T-cell (primary cell): ENCODE measurements at regions not wholly inside any gene's neighbourhood (a gene's known extent, or its start where the extent isn't known, plus 50 kb on each side); places are given as distances from the start of the nearest gene placed in this dataset.

ENCODE experiments used
- ATAC-seq, 4 experiments: fragments of 200-7000 bp in 3 of 4; fragments of 150-1000 bp in 1 of 4; cut with Tn5 transposase; replicated peaks in 1 of 4; 1 replicate in 3 of 4; 2 replicates in 1 of 4; pipeline ENCODE4 v1.10.0; 2021; ENCODE audit warnings: moderate library complexity in 3 of 4, mild to moderate bottlenecking in 2 of 4, moderate number of reproducible peaks in 1 of 4
- CTCF ChIA-PET, 2 donors: fragments of 300-600 bp; sonication (Branson Sonifier 250); formaldehyde crosslinking; loops; one replicate each; lab custom pipeline; 2022; ENCODE audit warnings: antibody characterized with exemption in 2 of 2; lab: Charles Lee
- POLR2A ChIA-PET, 2 donors: fragments of 300-600 bp; sonication (Branson Sonifier 250); formaldehyde crosslinking; loops; one replicate each; lab custom pipeline; 2022; ENCODE audit warnings: antibody characterized with exemption in 2 of 2; lab: Charles Lee
- DNase-seq, 35 experiments: peaks; one replicate each; pipeline versions ENCODE4 v3.0.0 to v3.0.0-alpha.2; 2013 to 2023
- H3K27ac ChIP-seq: one replicate; pipeline ENCODE4 v1.5.1; 2013; ENCODE audit warnings: low read length
- H3K27me3 ChIP-seq, 2 experiments: replicated peaks in 1 of 2; 1 replicate in 1 of 2; 2 replicates in 1 of 2; pipeline versions ENCODE4 v1.6.1 to v1.7.0; 2013; ENCODE audit warnings: low read length in 1 of 2, mixed read lengths in 1 of 2; ENCODE audit not compliant: control insufficient read depth in 2 of 2, insufficient read depth in 2 of 2; ENCODE audit errors: extremely low read depth in 1 of 2
- H3K36me3 ChIP-seq, 2 donors: 1 replicate in 1 of 2; 2 replicates in 1 of 2; pipeline versions ENCODE4 v1.6.1 to v1.7.0; 2013; ENCODE audit warnings: low read length in 1 of 2; ENCODE audit not compliant: control insufficient read depth in 2 of 2, insufficient read depth in 1 of 2; ENCODE audit errors: extremely low read depth in 1 of 2
- H3K4me1 ChIP-seq, 2 experiments: 1 replicate in 1 of 2; 2 replicates in 1 of 2; pipeline versions ENCODE4 v1.6.1 to v1.7.0; 2013; ENCODE audit warnings: low read length in 2 of 2, mixed read lengths in 1 of 2; ENCODE audit not compliant: insufficient read depth in 2 of 2, control insufficient read depth in 1 of 2; ENCODE audit errors: extremely low read depth in 1 of 2
- H3K4me3 ChIP-seq, 2 donors: 1 replicate in 1 of 2; 2 replicates in 1 of 2; pipeline versions ENCODE4 v1.5.1 to v1.7.0; 2013; ENCODE audit warnings: mild to moderate bottlenecking in 2 of 2, low read length in 1 of 2, moderate library complexity in 1 of 2; ENCODE audit not compliant: control insufficient read depth in 1 of 2; ENCODE audit errors: extremely low read depth in 1 of 2
- H3K9me3 ChIP-seq: 2 replicates; pipeline ENCODE4 v1.7.0; 2013
- H3K27ac Mint-ChIP-seq, 2 donors: one replicate each; pipeline ENCODE4 v1.8.0; 2020 to 2021; ENCODE audit warnings: mild to moderate bottlenecking in 2 of 2, mixed read lengths in 2 of 2
- H3K27me3 Mint-ChIP-seq, 2 donors: one replicate each; pipeline ENCODE4 v1.8.0; 2021 to 2022; ENCODE audit warnings: mixed read lengths in 2 of 2
- H3K36me3 Mint-ChIP-seq: one replicate; pipeline ENCODE4 v1.8.0; 2021; ENCODE audit warnings: mixed read lengths
- H3K4me1 Mint-ChIP-seq, 3 donors: one replicate each; pipeline ENCODE4 v1.8.0; 2020 to 2022; ENCODE audit warnings: mixed read lengths in 3 of 3, mild to moderate bottlenecking in 1 of 3
- H3K4me3 Mint-ChIP-seq, 3 donors: one replicate each; pipeline ENCODE4 v1.8.0; 2020 to 2022; ENCODE audit warnings: mild to moderate bottlenecking in 3 of 3, mixed read lengths in 3 of 3, moderate library complexity in 3 of 3
- H3K9me3 Mint-ChIP-seq, 3 donors: one replicate each; pipeline ENCODE4 v1.8.0; 2020 to 2022; ENCODE audit warnings: mixed read lengths in 3 of 3
- WGBS: methylation state at CpG from one replicate; pipeline ENCODE4 v1.1.5; 2013; ENCODE audit warnings: missing lambda C conversion rate; ENCODE audit not compliant: insufficient coverage; 5-methylcytosine and 5-hydroxymethylcytosine counted together

DNA sequence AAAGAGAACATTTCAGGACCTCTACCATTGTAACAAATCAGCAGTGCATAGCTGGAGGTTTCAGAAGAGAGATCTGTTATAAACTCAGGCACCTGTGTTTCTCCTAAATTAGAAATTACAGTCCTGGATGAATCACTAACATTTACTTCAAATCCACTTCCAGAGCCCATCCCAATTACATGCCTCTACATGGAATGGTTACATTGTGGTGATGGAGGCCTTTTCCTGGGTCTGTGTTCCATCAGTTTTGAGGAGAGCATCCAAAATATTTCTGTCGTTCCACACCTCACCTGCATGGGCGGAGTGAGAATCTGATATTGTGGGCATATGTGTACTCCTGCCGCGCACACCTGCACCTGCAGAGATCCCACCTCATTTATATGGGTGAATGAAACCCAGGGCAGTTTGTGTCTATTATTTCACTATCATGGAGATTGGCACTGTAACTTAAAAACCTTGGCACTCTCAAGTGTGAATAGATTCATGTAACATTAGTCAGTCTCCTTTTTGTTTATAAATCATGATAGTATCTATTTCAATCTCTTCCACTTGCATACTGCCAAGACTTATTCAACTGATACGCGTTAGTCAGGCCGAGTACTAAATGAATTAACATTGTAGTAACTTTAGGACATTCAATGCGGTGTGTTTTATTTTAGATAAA lies 215.1 kb upstream of the FAR2 start:
- Histone ChIP-seq H3K4me3 (no peak overlapping the region), H3K36me3 (no peaks in the 10 kb centered on the region), H3K4me1 (no peaks in the 10 kb centered on the region), H3K9me3 (no peaks in the 10 kb centered on the region), H3K27me3 (no peaks in the 10 kb centered on the region), H3K27ac (no peak overlapping the region)
- Mint-ChIP-seq H3K4me3 (no peak overlapping the region), H3K27me3 (peaks cover 2 to 7% of the 10 kb centered on the region in 2 donors), H3K9me3 (no peaks in the 10 kb centered on the region), H3K27ac (no peak overlapping the region), H3K36me3 (no peaks in the 10 kb centered on the region), H3K4me1 (no peaks in the 10 kb centered on the region)
- POLR2A ChIA-PET, result no interaction called here
- DNase-seq (no peak), ATAC-seq (no peak)
- WGBS, result no CpG with 5 or more reads among the region's 8 CpGs
- CTCF ChIA-PET, result interaction anchor here in 1 of 2 donors (0.5 kb wide), 1 partner anchor 20 kb away, joined by 3 read pairs; no protein-coding TSS in a partner anchor

GRCh38 chr12:28936221-28936620 lies 212.9 kb upstream of the FAR2 start:
- POLR2A ChIA-PET, result no interaction called here
- no peaks in the 10 kb centered on the region for H3K4me1 ChIP-seq
- H3K27ac ChIP-seq, result no peak overlapping the region
- Mint-ChIP-seq H3K27ac (no peak overlapping the region), H3K4me1 (no peaks in the 10 kb centered on the region), H3K4me3 (no peak overlapping the region), H3K27me3 (peaks cover 2 to 7% of the 10 kb centered on the region in 2 donors), H3K36me3 (no peaks in the 10 kb centered on the region), H3K9me3 (no peaks in the 10 kb centered on the region)
- no peaks in the 10 kb centered on the region for H3K27me3 ChIP-seq
- H3K4me3 ChIP-seq, result no peak overlapping the region
- no CpG with 5 or more reads among the region's 1 CpG for WGBS
- CTCF ChIA-PET, result no interaction called here
- ATAC-seq (no peak), DNase-seq (no peak)
- H3K9me3 ChIP-seq, result no peaks in the 10 kb centered on the region
- no peaks in the 10 kb centered on the region for H3K36me3 ChIP-seq

- ChIA-PET CTCF (no interaction called here), POLR2A (no interaction called here)
- Mint-ChIP-seq H3K36me3 (no peaks in the 10 kb centered on the region), H3K27me3 (peaks cover 2 to 7% of the 10 kb centered on the region in 2 donors), H3K4me3 (no peak overlapping the region), H3K4me1 (no peaks in the 10 kb centered on the region), H3K27ac (no peak overlapping the region), H3K9me3 (no peaks in the 10 kb centered on the region)
- WGBS, result 83% methylated on average over 1 of the region's 3 CpGs
- H3K4me1 ChIP-seq, result no peaks in the 10 kb centered on the region
- H3K9me3 ChIP-seq, result no peaks in the 10 kb centered on the region
- no peak for ATAC-seq
- no peaks in the 10 kb centered on the region for H3K36me3 ChIP-seq
- H3K4me3 ChIP-seq, result no peak overlapping the region
- DNase-seq, result no peak
- H3K27me3 ChIP-seq, result no peaks in the 10 kb centered on the region
- H3K27ac ChIP-seq, result no peak overlapping the region
Measured at GRCh38 chr12:28936711-28937110, 212.4 kb upstream of the FAR2 start.

DNA sequence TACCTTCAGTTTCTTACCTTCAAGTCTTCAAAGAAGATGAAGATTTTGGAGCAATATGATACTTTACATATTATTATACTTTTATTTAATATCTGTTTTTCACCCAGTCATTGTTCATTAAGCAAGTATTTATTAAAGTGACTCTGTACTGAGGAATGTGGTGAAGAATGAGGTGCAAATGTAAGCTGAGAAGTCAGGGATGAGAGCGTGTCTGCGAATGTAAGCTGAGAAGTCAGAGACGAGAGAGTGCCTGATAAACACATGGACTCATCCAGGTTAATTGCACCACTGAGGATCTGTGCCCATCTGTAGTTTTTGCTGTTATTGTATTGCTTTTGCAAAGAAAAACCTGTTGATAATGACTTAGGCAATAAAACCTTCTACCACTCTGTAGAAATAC lies 211.9 kb upstream of the FAR2 start:
- Mint-ChIP-seq H3K36me3 (no peaks in the 10 kb centered on the region), H3K4me1 (no peaks in the 10 kb centered on the region), H3K9me3 (no peaks in the 10 kb centered on the region), H3K27me3 (peaks cover 2 to 7% of the 10 kb centered on the region in 2 donors), H3K4me3 (no peak overlapping the region), H3K27ac (no peak overlapping the region)
- ChIA-PET CTCF (no interaction called here), POLR2A (no interaction called here)
- Histone ChIP-seq H3K4me3 (no peak overlapping the region), H3K27ac (no peak overlapping the region), H3K4me1 (no peaks in the 10 kb centered on the region), H3K9me3 (no peaks in the 10 kb centered on the region), H3K36me3 (no peaks in the 10 kb centered on the region), H3K27me3 (no peaks in the 10 kb centered on the region)
- ATAC-seq, result no peak
- no CpG with 5 or more reads among the region's 3 CpGs for WGBS
- no peak for DNase-seq

DNA sequence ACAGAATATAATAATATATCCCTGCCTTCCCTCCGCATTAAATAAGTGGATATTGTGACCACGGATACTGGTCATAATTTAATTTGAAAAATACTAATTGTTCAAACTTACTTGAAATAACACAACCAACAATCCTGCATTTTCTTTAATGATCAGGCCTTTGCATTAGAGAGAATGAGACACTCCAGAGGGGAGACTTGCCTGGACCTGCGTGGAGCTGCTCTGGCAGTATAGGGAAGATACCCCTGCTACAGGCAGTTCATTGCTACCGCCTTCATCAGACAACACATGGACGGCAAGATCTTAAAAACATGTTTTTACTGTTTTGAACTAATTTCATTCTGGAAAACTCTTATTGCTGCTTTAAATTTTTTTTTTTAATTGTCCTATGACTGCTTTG lies 211.0 kb upstream of the FAR2 start:
- DNase-seq (no peak), ATAC-seq (no peak)
- peaks cover 2 to 7% of the 10 kb centered on the region in 2 donors for H3K27me3 Mint-ChIP-seq
- no peaks in the 10 kb centered on the region for H3K27me3 ChIP-seq
- WGBS, result 73% methylated on average over 2 of the region's 5 CpGs
- H3K9me3 Mint-ChIP-seq, result no peaks in the 10 kb centered on the region
- H3K4me3 Mint-ChIP-seq, result no peak overlapping the region
- H3K4me1 Mint-ChIP-seq, result no peaks in the 10 kb centered on the region
- H3K36me3 ChIP-seq, result no peaks in the 10 kb centered on the region
- POLR2A ChIA-PET, result no interaction called here
- no peak overlapping the region for H3K27ac Mint-ChIP-seq
- H3K4me3 ChIP-seq, result no peak overlapping the region
- no peaks in the 10 kb centered on the region for H3K4me1 ChIP-seq
- no peaks in the 10 kb centered on the region for H3K9me3 ChIP-seq
- no peak overlapping the region for H3K27ac ChIP-seq
- no peaks in the 10 kb centered on the region for H3K36me3 Mint-ChIP-seq
- CTCF ChIA-PET, result no interaction called here

DNA sequence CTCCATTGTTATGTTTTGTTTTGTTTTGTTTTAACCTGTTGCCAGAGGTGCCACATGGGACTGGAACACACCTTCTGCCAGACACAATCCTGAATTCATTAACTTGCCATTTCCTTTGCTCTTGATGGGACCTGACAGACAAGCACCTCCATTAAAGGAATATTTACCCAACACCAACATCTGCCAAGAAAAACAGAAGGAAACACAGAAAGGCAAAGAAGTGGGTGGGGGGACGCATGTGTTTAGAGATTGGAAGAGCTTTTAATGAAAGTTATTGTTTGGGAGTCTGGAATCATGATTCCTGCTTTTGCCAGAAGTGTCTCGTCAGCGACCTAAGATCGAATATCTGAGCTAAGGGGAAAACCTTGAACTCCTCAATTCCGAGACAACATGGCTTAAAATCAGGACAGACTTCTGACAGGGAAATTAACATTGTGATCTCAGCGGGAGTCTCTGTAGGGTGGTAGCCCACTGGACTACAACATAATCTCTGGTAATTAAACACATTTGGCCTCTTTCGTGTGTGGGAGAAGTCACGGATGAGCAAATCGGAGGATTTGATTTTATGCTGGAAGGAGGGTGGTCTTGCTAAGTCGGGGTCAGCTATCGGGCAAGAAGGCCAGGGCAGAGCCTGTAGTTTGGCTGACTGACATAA lies 210.4 kb upstream of the FAR2 start:
- H3K4me3 Mint-ChIP-seq, result no peak overlapping the region

More for the DNA sequence above, 210.4 kb upstream of the FAR2 start:
- H3K9me3 ChIP-seq, result no peaks in the 10 kb centered on the region
- no peak overlapping the region for H3K27ac ChIP-seq
- peaks cover 2 to 7% of the 10 kb centered on the region in 2 donors for H3K27me3 Mint-ChIP-seq
- no peaks in the 10 kb centered on the region for H3K4me1 Mint-ChIP-seq
- ChIA-PET CTCF (no interaction called here), POLR2A (no interaction called here)
- no peaks in the 10 kb centered on the region for H3K4me1 ChIP-seq
- ATAC-seq, result no peak
- 89% methylated on average over 3 of the region's 11 CpGs for WGBS
- H3K27ac Mint-ChIP-seq, result no peak overlapping the region
- no peak for DNase-seq
- H3K36me3 ChIP-seq, result no peaks in the 10 kb centered on the region
- no peak overlapping the region for H3K4me3 ChIP-seq
- no peaks in the 10 kb centered on the region for H3K27me3 ChIP-seq
- no peaks in the 10 kb centered on the region for H3K36me3 Mint-ChIP-seq
- no peaks in the 10 kb centered on the region for H3K9me3 Mint-ChIP-seq
